Esophagus muscularis mucosa (tissue), 4 donors: ENCODE measurements at regions not wholly inside any gene's neighbourhood (a gene's known extent, or its start where the extent isn't known, plus 50 kb on each side); places are given as distances from the start of the nearest gene placed in this dataset.

Source experiments
- CTCF ChIP-seq, 3 experiments: fragments of 200-600 bp in 2 of 3; fragments of 450-650 bp in 1 of 3; sonication (generic) in 2 of 3; IDR thresholded peaks; one replicate each; pipeline ENCODE4 v1.5.1; 2017 to 2019; ENCODE audit warnings: antibody characterized with exemption in 3 of 3, mild to moderate bottlenecking in 2 of 3, moderate library complexity in 1 of 3
- EP300 ChIP-seq: sonication (generic); formaldehyde crosslinking; IDR thresholded peaks from one replicate; pipeline ENCODE4 v1.6.1; 2017; ENCODE audit warnings: antibody characterized with exemption
- POLR2A ChIP-seq: fragments of 450-650 bp; IDR thresholded peaks from one replicate; pipeline ENCODE4 v1.6.1; 2017; ENCODE audit warnings: antibody characterized with exemption, moderate library complexity, mild to moderate bottlenecking, low read depth

- no peak for TF ChIP-seq CTCF (IDR thresholded peaks at IDR 0.05)
- TF ChIP-seq EP300 = no peak
- no peak for TF ChIP-seq POLR2A
These were observed 204.7 kb upstream of the GUCY1A2 start for GRCh38 chr11:107222916-107223460.
